K562 (cell line): ENCODE measurements at regions not wholly inside any gene's neighbourhood (a gene's known extent, or its start where the extent isn't known, plus 50 kb on each side); places are given as distances from the start of the nearest gene placed in this dataset.

ENCODE experiments used
- ATAC-seq: fragments of 200-7000 bp; cut with Tn5 transposase; 3 replicates; pipeline ENCODE4 v1.9.1; 2020; ENCODE audit warnings: moderate library complexity
- BruUV-seq: library from RNA; stranded (reverse); fragments of 400-500 nt; replicated peaks from 2 replicates; lab custom pipeline; 2021; lab: Mats Ljungman, UMichigan
- CTCF ChIA-PET: fragments of 300-600 bp; formaldehyde crosslinking; extraction: SDS; loops from one replicate; lab custom pipeline; 2021; ENCODE audit warnings: low intra/inter-chr PET ratio; lab: Yijun Ruan, JAX
- POLR2A ChIA-PET: fragments of 300-600, 350-650 bp; sonication (Branson Sonifier 250); formaldehyde crosslinking; extraction: SDS; loops from one replicate; lab custom pipeline; 2021; ENCODE audit warnings: antibody characterized with exemption, inconsistent platforms; lab: Yijun Ruan, JAX
- DNase-seq, 4 experiments: peaks; one replicate each; pipeline versions ENCODE4 v3.0.0 to v3.0.0-alpha.2; 2011 to 2018; ENCODE audit warnings: low spot score in 3 of 4, mixed read lengths in 3 of 4; ENCODE audit errors: extremely low read depth in 1 of 4
- FAIRE-seq: peaks from 2 replicates; lab custom pipeline; 2011; peaks lifted over from hg19 to GRCh38; lab: Jason Lieb, UNC
- H2AFZ ChIP-seq: 2 replicates; pipeline ENCODE4 v1.6.0; 2011; ENCODE audit warnings: low read depth, low read length, control low read depth, inconsistent platforms
- H3K27ac ChIP-seq: fragments of 200-600 bp; 3 replicates; pipeline ENCODE4 v1.8.0; 2011; ENCODE audit warnings: low read depth, mild to moderate bottlenecking, control low read depth, inconsistent platforms, low read length, moderate library complexity, mixed read lengths; ENCODE audit errors: extremely low read depth
- H3K27me3 ChIP-seq, 2 experiments: fragments of 300-600 bp in 1 of 2; 2 replicates in 1 of 2; 3 replicates in 1 of 2; pipeline versions ENCODE4 v1.6.0 to v1.8.0; 2011; ENCODE audit warnings: inconsistent platforms in 2 of 2, low read length in 2 of 2, mild to moderate bottlenecking in 1 of 2, mixed read lengths in 1 of 2, moderate library complexity in 1 of 2; ENCODE audit not compliant: control insufficient read depth in 2 of 2, insufficient read depth in 2 of 2
- H3K36me3 ChIP-seq: fragments of 300-600 bp; 3 replicates; pipeline ENCODE4 v1.8.0; 2011; ENCODE audit warnings: mild to moderate bottlenecking, low read length, inconsistent platforms; ENCODE audit not compliant: control insufficient read depth, insufficient read depth
- H3K4me1 ChIP-seq, 2 experiments: fragments of 200-600 bp in 1 of 2; replicated peaks in 1 of 2; 2 replicates in 1 of 2; 3 replicates in 1 of 2; pipeline versions ENCODE4 v1.5.1 to v1.8.0; 2011; ENCODE audit warnings: inconsistent platforms in 2 of 2, low read length in 2 of 2, mild to moderate bottlenecking in 1 of 2, mixed read lengths in 1 of 2, moderate library complexity in 1 of 2; ENCODE audit not compliant: control insufficient read depth in 2 of 2, insufficient read depth in 2 of 2
- H3K4me2 ChIP-seq: 2 replicates; pipeline ENCODE4 v1.6.1; 2011; ENCODE audit warnings: low read length, control low read depth, inconsistent platforms, mixed read lengths; ENCODE audit not compliant: insufficient read depth
- H3K4me3 ChIP-seq: fragments of 200-600 bp; sonication (generic), shearing (Covaris generic); 2 replicates; pipeline ENCODE4 v1.5.1; 2016; ENCODE audit warnings: control low read depth, inconsistent platforms
- H3K79me2 ChIP-seq: fragments of 200-600 bp; 3 replicates; pipeline ENCODE4 v1.8.0; 2011; ENCODE audit warnings: low read length, inconsistent platforms; ENCODE audit not compliant: control insufficient read depth, insufficient read depth
- H3K9ac ChIP-seq, 2 experiments: 2 replicates each; pipeline versions ENCODE4 v1.6.0 to v1.6.1; 2011; ENCODE audit warnings: low read depth in 2 of 2, low read length in 2 of 2, control low read depth in 1 of 2, inconsistent platforms in 1 of 2, mild to moderate bottlenecking in 1 of 2, mixed read lengths in 1 of 2; ENCODE audit not compliant: insufficient read depth in 1 of 2
- H3K9me1 ChIP-seq: one replicate; pipeline ENCODE4 v1.6.0; 2011; ENCODE audit warnings: inconsistent platforms, mild to moderate bottlenecking, low read length, moderate library complexity; ENCODE audit not compliant: control insufficient read depth, insufficient read depth
- H3K9me3 ChIP-seq: replicated peaks from 2 replicates; pipeline ENCODE4 v1.5.1; 2011; ENCODE audit warnings: low read depth, low read length, inconsistent platforms; ENCODE audit not compliant: control insufficient read depth, insufficient read depth
- H4K20me1 ChIP-seq: replicated peaks from 2 replicates; pipeline ENCODE4 v1.6.1; 2011; ENCODE audit warnings: low read length, inconsistent platforms, mixed read lengths; ENCODE audit not compliant: control insufficient read depth, insufficient read depth
- MBD2 ChIP-seq: sonication (generic); IDR thresholded peaks from 2 replicates; pipeline ENCODE4 v1.6.1; 2016; ENCODE audit warnings: low read depth, borderline replicate concordance
- TAF7 ChIP-seq: fragments of 450-650 bp; IDR thresholded peaks from 2 replicates; pipeline ENCODE4 v1.6.1; 2016; ENCODE audit warnings: missing genetic modification characterization, missing compliant biosample characterization
- TARDBP ChIP-seq: fragments of 450-650 bp; IDR thresholded peaks from 2 replicates; pipeline ENCODE4 v1.6.1; 2016
- TCF3 ChIP-seq: sonication (generic); formaldehyde crosslinking; IDR thresholded peaks from 2 replicates; pipeline ENCODE4 v1.4.0; 2020; ENCODE audit warnings: mild to moderate bottlenecking, missing genetic modification reagents
- ZNF134 ChIP-seq: fragments of 250-450 bp; sonication (Bioruptor Pico); conservative IDR thresholded peaks from 2 replicates; pipeline ENCODE4 v1.4.0; 2020
- WGBS: fragments of 100-300 bp; shearing (Covaris generic); methylation state at CpG from one replicate; pipeline ENCODE4 v1.1.6; 2016; ENCODE audit warnings: low coverage, mixed read lengths; ENCODE audit not compliant: insufficient coverage; ENCODE audit errors: missing lambda C conversion rate; 5-methylcytosine and 5-hydroxymethylcytosine counted together
- in situ Hi-C: fragments of 300-500 bp; cut with MboI; formaldehyde crosslinking; loops from 4 replicates; pipeline ENCODE4 v1.15.0; 2018; ENCODE audit warnings: inconsistent platforms, mixed read lengths
- intact Hi-C: fragments of 100-400 bp; cut with micrococcal nuclease; formaldehyde crosslinking; loops from 2 replicates; pipeline ENCODE4 v1.14.2; 2022
- TF ChIP-seq, protein P1 (sequence below): sonication (generic); formaldehyde crosslinking; IDR thresholded peaks from 2 replicates; pipeline ENCODE4 v1.8.0; 2022; ENCODE audit warnings: mild to moderate bottlenecking, missing genetic modification reagents
- TF ChIP-seq, protein P2 (sequence below): fragments of 250-450 bp; sonication (Bioruptor Pico); IDR thresholded peaks from 2 replicates; pipeline ENCODE4 v1.8.0; 2021; ENCODE audit warnings: borderline replicate concordance, mild to moderate bottlenecking, moderate library complexity; ENCODE audit not compliant: poor library complexity, severe bottlenecking
- TF ChIP-seq, protein P3 (sequence below): fragments of 250-450 bp; sonication (Bioruptor Pico); IDR thresholded peaks from 2 replicates; pipeline ENCODE4 v1.8.0; 2021; ENCODE audit warnings: moderate library complexity, mild to moderate bottlenecking, inconsistent platforms
- TF ChIP-seq, protein P4 (sequence below): sonication (generic); formaldehyde crosslinking; IDR thresholded peaks from 2 replicates; pipeline ENCODE4 v1.5.0; 2020; ENCODE audit warnings: missing genetic modification reagents

DNA sequence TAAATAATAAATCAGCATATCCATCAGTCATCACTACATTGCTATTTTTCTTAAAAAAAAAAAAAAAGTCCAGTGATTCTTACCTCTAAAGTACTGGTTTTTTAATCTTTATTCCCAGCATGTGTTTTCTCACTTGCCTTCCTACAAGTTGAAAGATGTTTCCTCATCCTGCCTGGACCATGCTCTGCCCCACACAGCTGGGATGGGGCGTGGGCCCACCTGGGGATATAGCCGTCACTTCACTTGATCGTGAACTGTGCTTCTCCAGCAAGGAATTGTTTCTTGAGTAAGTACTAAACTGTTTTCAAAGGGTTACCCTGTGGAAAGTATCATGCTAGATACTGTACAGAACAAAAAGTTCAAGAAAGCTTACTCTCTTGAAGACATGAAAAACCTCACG is 212.6 kb upstream of the HTR1E start:
- Histone ChIP-seq H3K9ac (no peak overlapping the region), H3K9me1 (no peaks in the 10 kb centered on the region), H3K27me3 (no peaks in the 10 kb centered on the region; a peak in 1 of 5 replicates), H3K4me1 (no peaks in the 10 kb centered on the region), H3K4me3 (no peak overlapping the region), H3K27ac (no peak overlapping the region), H3K36me3 (no peaks in the 10 kb centered on the region), H3K9me3 (no peaks in the 10 kb centered on the region), H2AFZ (no peak overlapping the region), H3K4me2 (no peak overlapping the region), H4K20me1 (no peaks in the 10 kb centered on the region), H3K79me2 (no peaks in the 10 kb centered on the region)
- DNase-seq, result no peak
- ChIA-PET POLR2A (no interaction called here), CTCF (no interaction called here)
- intact Hi-C loops (no loop called here), in situ Hi-C loops (no loop called here)
- no TSS peak for BruUV-seq
- no peak for TF ChIP-seq TARDBP
- TF ChIP-seq TAF7 (tag), result no peak
- TF ChIP-seq, protein P1, sequence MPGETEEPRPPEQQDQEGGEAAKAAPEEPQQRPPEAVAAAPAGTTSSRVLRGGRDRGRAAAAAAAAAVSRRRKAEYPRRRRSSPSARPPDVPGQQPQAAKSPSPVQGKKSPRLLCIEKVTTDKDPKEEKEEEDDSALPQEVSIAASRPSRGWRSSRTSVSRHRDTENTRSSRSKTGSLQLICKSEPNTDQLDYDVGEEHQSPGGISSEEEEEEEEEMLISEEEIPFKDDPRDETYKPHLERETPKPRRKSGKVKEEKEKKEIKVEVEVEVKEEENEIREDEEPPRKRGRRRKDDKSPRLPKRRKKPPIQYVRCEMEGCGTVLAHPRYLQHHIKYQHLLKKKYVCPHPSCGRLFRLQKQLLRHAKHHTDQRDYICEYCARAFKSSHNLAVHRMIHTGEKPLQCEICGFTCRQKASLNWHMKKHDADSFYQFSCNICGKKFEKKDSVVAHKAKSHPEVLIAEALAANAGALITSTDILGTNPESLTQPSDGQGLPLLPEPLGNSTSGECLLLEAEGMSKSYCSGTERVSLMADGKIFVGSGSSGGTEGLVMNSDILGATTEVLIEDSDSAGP (CRISPR knock-in tag), result no peak
- no peak for TF ChIP-seq TCF3 (CRISPR knock-in tag)
- TF ChIP-seq, protein P2, sequence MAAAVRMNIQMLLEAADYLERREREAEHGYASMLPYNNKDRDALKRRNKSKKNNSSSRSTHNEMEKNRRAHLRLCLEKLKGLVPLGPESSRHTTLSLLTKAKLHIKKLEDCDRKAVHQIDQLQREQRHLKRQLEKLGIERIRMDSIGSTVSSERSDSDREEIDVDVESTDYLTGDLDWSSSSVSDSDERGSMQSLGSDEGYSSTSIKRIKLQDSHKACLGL (CRISPR knock-in tag), result no peak
- TF ChIP-seq, protein P3, sequence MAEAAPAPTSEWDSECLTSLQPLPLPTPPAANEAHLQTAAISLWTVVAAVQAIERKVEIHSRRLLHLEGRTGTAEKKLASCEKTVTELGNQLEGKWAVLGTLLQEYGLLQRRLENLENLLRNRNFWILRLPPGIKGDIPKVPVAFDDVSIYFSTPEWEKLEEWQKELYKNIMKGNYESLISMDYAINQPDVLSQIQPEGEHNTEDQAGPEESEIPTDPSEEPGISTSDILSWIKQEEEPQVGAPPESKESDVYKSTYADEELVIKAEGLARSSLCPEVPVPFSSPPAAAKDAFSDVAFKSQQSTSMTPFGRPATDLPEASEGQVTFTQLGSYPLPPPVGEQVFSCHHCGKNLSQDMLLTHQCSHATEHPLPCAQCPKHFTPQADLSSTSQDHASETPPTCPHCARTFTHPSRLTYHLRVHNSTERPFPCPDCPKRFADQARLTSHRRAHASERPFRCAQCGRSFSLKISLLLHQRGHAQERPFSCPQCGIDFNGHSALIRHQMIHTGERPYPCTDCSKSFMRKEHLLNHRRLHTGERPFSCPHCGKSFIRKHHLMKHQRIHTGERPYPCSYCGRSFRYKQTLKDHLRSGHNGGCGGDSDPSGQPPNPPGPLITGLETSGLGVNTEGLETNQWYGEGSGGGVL, result no peak
- TF ChIP-seq MBD2, result no peak
- TF ChIP-seq, protein P4, sequence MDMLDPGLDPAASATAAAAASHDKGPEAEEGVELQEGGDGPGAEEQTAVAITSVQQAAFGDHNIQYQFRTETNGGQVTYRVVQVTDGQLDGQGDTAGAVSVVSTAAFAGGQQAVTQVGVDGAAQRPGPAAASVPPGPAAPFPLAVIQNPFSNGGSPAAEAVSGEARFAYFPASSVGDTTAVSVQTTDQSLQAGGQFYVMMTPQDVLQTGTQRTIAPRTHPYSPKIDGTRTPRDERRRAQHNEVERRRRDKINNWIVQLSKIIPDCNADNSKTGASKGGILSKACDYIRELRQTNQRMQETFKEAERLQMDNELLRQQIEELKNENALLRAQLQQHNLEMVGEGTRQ (CRISPR knock-in tag), result no peak
- no peak for TF ChIP-seq ZNF134 (CRISPR knock-in tag)
- 18% methylated on average over 4 of the region's 4 CpGs for WGBS
- ATAC-seq, result no peak
- no peak for FAIRE-seq
